Ectodermal cell (in vitro differentiated cells): ENCODE measurements at regions not wholly inside any gene's neighbourhood (a gene's known extent, or its start where the extent isn't known, plus 50 kb on each side); places are given as distances from the start of the nearest gene placed in this dataset.
"Not testable (repeated sequence)": the region's sequence is repeated elsewhere in the genome, so short reads cannot be mapped to it uniquely, and the experiment has no call there.

Experiments used
- H3K27ac ChIP-seq: 2 replicates; pipeline ENCODE4 v1.7.0; 2013; ENCODE audit warnings: mild to moderate bottlenecking, low read depth, low read length; ENCODE audit not compliant: insufficient read depth, poor library complexity, severe bottlenecking
- H3K27me3 ChIP-seq: 2 replicates; pipeline ENCODE4 v1.7.0; 2013; ENCODE audit warnings: mild to moderate bottlenecking, low read length; ENCODE audit not compliant: insufficient read depth, control insufficient read depth, poor library complexity, severe bottlenecking
- H3K36me3 ChIP-seq: one replicate; pipeline ENCODE4 v1.7.0; 2013; ENCODE audit warnings: low read length; ENCODE audit not compliant: control insufficient read depth, insufficient read depth
- H3K4me1 ChIP-seq: one replicate; pipeline ENCODE4 v1.7.0; 2013; ENCODE audit warnings: low read length; ENCODE audit not compliant: control insufficient read depth, insufficient read depth
- H3K4me3 ChIP-seq: 2 replicates; pipeline ENCODE4 v1.7.0; 2013; ENCODE audit warnings: low read depth, low read length, control low read depth; ENCODE audit not compliant: insufficient read depth
- H3K9me3 ChIP-seq: 2 replicates; pipeline ENCODE4 v1.7.0; 2013; ENCODE audit warnings: mild to moderate bottlenecking, low read length, moderate library complexity; ENCODE audit not compliant: control insufficient read depth
- WGBS, 2 experiments: methylation state at CpG; one replicate each; pipeline ENCODE4 v1.1.7; 2013; ENCODE audit warnings: missing lambda C conversion rate in 2 of 2; 5-methylcytosine and 5-hydroxymethylcytosine counted together

DNA sequence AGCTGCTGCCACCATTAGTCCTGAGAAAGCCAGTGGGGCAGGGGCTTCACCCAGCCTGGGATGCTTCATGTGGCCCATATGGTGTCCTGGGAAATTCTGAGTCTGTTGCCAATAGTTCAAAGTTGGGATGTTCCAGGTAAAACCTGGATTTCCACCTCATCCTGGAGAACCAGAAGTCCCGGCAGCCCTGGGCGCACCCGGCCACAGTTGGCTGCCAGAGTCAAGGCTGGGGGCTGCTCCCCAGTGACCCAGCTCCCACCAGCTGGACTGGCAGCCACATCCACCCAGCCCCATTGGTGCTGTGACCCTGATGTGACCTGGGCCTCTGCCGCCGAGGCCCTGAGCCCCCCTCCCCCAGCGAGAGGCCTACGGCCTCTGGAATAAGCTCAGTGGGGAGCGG, 336.1 kb downstream of the ADGRD1 start:
- WGBS, 2 experiments = 95 to 96% methylated on average over 3 of the region's 8 CpGs

DNA sequence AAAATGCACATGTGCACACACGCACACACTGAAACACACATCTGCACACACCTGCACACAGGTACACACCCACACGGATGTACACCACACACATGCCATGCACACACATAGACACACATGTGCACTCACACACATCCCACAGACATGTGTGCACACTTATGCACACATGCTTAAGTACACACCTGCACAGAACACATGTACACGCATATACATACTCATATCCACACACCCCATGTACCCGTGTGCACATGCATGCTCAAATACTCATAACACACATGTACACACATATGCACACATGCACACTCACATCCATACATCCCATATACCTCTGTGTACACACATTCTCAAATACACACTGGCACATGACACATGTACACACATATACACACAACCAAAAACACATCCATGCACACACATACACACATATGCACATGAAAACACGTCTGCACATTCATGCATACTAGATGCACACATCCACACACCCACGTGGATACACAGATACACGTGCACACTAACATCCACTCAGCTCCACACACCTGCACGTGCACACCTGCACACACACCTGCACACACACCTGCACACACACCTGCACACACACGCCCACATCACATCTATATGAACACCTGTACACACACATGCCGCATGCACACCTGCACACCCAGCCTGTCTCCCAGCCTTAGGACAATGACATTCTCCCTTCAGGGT, 336.7 kb downstream of the ADGRD1 start:
- H3K4me3 ChIP-seq = no peak overlapping the region
- peaks cover 4% of the 10 kb centered on the region for H3K4me1 ChIP-seq
- no peaks in the 10 kb centered on the region for H3K36me3 ChIP-seq
- H3K27me3 ChIP-seq = no peaks in the 10 kb centered on the region
- H3K9me3 ChIP-seq = no peaks in the 10 kb centered on the region
- H3K27ac ChIP-seq = no peak overlapping the region
- WGBS, 2 experiments = 79 to 82% methylated on average over 10 of the region's 10 CpGs

More for the DNA sequence above, 336.1 kb downstream of the ADGRD1 start:
- H3K36me3 ChIP-seq, H3K27ac ChIP-seq, H3K4me1 ChIP-seq, H3K4me3 ChIP-seq, H3K9me3 ChIP-seq, H3K27me3 ChIP-seq: not testable (repeated sequence)

DNA sequence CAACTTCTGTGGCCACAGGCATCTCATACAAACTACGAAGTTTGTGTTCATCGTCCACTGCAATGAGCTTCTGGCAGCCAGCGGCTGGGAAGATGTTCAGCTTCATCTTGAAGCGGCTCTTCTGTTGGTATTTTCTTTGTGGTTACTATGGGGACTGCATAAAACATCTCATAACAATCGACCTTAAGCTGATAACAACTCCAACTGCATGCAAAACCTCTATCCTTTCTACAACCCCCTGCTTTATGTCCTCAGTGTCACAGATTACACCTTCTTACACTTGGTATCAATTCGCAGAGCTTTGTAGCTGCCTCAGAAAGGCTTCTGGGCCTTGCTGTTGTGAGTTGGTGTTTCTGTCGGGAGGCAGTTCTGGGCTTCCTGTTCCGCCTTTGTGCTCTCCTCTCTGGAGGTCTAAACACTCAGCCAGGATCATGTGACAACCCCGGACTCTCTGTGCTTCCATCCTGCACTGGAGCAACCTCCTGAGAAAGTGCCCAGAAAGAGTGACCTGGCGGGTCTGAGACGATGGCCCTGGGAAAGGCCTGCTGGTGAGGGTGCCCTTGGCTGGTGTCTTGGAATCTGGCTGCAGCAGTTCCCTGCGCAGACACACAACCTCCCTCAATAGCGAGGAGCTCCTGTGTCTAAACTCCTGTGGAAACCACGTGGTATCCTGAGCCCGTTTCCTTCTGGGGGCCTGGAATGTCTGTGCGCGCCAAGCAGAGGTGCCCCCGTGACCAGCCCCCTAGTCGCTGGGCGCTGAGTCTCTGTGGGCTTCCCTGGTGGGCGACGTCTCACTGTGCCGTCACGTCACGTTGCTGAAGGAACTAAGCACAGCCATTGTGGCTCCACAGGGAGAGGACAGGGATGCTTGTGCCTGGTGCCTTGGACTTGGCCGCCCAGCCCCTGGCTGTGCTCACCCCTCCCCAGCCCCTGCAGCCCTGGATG, 339.6 kb downstream of the ADGRD1 start:
- not testable (repeated sequence) for H3K4me3 ChIP-seq, H3K9me3 ChIP-seq, H3K27me3 ChIP-seq, H3K36me3 ChIP-seq, H3K27ac ChIP-seq, H3K4me1 ChIP-seq
- WGBS, 2 experiments = 90 to 91% methylated on average over 24 to 25 of the region's 26 CpGs

DNA sequence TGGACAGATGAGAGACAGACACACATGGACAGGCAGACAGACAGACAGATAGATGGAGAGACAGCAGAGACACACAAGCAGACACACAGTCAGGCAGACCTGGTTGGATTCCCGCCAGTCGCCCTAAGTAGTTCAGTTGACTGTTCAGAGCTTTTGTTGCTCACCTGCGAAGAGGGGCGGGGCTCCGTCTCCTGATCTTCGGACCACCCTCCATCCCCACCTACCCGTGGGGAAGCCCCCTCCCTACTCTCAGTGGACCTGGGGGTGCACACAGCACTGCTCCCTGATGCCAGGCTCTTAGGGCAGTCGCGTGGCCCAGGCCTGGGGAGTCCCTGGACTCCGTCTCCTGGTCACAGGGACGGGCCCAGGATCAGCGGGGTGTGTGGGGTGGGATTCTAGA, 341.0 kb downstream of the ADGRD1 start:
- not testable (repeated sequence) for H3K36me3 ChIP-seq, H3K27ac ChIP-seq, H3K9me3 ChIP-seq, H3K4me1 ChIP-seq, H3K4me3 ChIP-seq, H3K27me3 ChIP-seq
- WGBS, 2 experiments = 90% methylated on average over 12 of the region's 12 CpGs

DNA sequence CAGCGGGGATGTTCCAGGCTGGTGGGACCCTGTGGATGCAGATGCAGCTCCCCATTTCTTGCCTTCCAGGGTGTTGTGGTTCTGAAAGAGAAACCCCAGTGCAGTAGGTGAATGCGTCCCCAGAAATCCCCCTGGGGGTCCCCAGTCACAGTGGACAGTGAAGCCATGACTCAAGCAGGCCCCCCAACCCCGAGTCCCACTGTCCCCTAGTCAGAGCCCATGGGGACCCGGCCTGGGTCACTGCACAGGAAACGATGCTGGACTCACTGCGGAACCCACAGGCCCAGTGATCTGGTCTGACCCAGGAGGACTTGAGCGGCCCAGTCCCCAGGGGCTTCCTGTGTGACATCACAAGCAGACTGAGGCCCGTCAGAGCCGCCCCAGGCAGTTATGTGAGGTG, 341.4 kb downstream of the ADGRD1 start:
- WGBS, 2 experiments = 95 to 100% methylated on average over 1 of the region's 9 CpGs
- H3K4me3 ChIP-seq, H3K27ac ChIP-seq, H3K9me3 ChIP-seq, H3K4me1 ChIP-seq, H3K27me3 ChIP-seq, H3K36me3 ChIP-seq: not testable (repeated sequence)

DNA sequence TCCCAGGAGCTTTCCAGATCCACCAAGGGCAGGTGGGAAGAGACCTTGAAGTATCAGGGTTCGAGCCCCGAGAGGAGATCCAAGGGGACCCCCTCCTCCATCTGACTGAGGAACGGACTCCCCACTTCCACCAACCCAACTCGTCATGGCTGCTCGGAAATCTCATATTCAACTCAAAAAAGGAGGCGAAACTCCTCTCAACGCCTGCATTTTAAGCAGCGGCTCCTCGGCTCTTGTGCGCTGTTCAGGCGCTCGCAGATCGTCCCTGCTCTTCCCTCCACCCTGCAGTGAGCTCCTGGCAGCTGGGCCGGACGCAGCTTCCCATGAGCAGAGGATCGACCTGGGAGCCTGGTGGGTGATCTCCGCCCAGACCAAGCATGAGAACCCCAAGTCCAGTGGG, 341.9 kb downstream of the ADGRD1 start:
- not testable (repeated sequence) for H3K27me3 ChIP-seq, H3K4me1 ChIP-seq, H3K9me3 ChIP-seq, H3K27ac ChIP-seq, H3K4me3 ChIP-seq, H3K36me3 ChIP-seq
- 94 to 95% methylated on average over 13 of the region's 17 CpGs for WGBS, 2 experiments

DNA sequence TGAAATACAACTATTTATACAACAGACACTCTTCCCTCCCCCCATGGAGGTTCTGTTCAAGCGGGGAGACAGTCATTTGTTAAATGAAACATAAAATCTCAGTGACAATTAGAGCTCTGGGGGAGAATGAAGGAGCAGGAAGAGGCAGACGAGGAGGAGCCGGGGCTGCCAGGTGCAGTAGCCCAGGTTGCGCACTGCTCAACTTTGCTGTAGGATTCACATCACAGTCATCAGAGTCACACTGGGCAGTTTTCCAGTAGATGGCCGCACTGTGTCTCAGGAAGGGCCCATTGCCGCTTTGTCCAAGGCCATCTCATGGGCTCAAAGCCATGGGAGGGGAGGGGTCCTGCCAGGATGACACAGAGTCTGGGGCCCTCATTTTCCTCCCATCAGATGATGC, 342.4 kb downstream of the ADGRD1 start:
- 85 to 94% methylated on average over 4 to 5 of the region's 6 CpGs for WGBS, 2 experiments

DNA sequence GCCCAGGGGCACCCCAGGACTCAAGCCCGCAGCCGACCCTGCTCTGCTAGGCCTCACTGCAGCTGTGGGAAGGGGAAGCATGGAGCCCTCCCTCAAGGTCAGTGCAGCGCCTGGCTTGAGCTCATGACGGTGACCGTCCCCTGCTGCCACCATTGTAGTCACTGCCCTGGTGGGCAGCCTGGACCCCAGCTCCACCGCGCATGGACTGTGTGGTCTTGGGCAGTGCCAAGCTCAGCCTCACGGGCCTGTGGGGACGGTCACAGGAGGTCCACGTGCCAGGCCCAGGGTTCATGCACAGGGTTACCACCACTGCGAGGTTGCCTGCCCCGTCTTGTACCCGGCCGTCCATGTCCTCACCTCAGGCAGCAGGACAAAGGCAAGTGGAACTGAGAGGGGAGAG, 342.9 kb downstream of the ADGRD1 start:
- not testable (repeated sequence) for H3K36me3 ChIP-seq, H3K27me3 ChIP-seq, H3K27ac ChIP-seq, H3K9me3 ChIP-seq, H3K4me1 ChIP-seq, H3K4me3 ChIP-seq
- 90 to 94% methylated on average over 13 to 14 of the region's 14 CpGs for WGBS, 2 experiments

More for the DNA sequence above, 342.4 kb downstream of the ADGRD1 start:
- H3K4me1 ChIP-seq, H3K36me3 ChIP-seq, H3K4me3 ChIP-seq, H3K27me3 ChIP-seq, H3K9me3 ChIP-seq, H3K27ac ChIP-seq: not testable (repeated sequence)

DNA sequence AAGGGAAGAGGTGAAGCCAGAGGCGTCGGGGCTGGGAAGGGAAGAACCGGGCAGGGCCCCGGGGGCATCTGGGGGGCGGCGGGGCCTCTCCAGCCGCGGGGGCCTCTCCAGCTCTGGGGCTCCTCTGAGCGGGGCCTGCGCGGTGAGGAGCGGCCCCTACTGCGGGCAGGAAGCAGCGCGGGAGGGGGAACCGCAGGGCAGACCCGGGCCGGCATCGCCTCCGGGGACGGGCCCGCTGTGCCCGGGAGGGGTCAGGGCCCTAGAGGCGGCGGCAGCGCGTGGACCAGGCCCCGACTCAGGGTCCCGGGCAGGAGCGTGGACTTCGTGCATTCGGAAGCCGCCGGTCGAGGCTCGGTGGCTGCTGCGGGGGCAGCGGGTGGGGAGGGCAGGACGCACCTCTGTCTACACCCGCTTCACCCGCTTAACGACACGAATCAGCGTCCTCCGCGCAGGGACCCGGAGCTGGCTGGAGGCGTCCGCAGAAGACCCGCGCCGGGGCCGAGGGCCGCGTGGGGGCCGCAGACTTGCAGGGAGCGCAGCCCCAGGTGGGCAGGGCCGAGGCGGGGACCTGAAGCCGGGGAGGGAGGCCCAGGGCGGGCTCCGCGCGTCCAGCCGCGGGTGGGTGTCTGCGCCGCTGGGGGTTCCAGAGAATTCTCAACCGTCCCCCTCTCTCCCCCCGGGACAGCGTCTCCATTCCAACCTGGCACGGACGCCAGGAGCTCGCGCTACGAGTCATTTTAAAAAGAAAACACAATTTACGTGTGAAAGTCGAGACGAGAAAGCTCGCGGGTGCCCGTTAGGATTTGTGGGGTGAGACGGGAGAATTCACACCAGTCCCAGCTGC, 345.0 kb downstream of the ADGRD1 start:
- not testable (repeated sequence) for H3K4me3 ChIP-seq, H3K27ac ChIP-seq, H3K36me3 ChIP-seq, H3K4me1 ChIP-seq, H3K9me3 ChIP-seq, H3K27me3 ChIP-seq
- 61 to 68% methylated on average over 5 to 6 of the region's 83 CpGs for WGBS, 2 experiments

DNA sequence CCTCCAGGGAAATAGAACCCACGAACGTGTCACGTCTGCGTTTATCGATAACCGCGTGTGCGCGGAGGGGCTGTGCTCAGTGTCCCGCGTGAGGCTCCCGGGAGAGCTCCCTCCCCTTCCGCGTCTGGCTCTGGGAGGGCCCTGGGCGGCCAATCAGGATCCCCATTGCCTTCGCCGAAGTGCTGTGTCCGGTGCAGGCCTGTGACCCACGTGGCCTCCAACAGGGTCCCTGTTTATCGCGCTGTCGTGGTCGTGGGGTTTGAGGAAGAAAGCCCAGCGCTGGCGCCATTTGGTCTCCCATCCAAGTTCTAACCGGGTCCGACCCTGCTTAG, 345.6 kb downstream of the ADGRD1 start:
- no CpG with 5 or more reads among the region's 27 CpGs for WGBS, 2 experiments
- not testable (repeated sequence) for H3K4me1 ChIP-seq, H3K36me3 ChIP-seq, H3K27ac ChIP-seq, H3K4me3 ChIP-seq, H3K9me3 ChIP-seq, H3K27me3 ChIP-seq
